Stimulated activated CD4-positive, alpha-beta T cell treated with anti-CD3 and anti-CD28 coated beads, Interleukin-1b, Interleukin-23, amount 100 ng/mL, for 48 hours (primary cell): ENCODE measurements at regions not wholly inside any gene's neighbourhood (a gene's known extent, or its start where the extent isn't known, plus 50 kb on each side); places are given as distances from the start of the nearest gene placed in this dataset.
"Not testable (repeated sequence)": the region's sequence is repeated elsewhere in the genome, so short reads cannot be mapped to it uniquely, and the experiment has no call there.

ENCODE experiments used
- DNase-seq: peaks from one replicate; pipeline ENCODE4 v3.0.0-alpha.2; 2020

- no peak for DNase-seq
Measured at GRCh38 chr3:182000447-182000846, 288.7 kb downstream of the SOX2 start.

- no peak for DNase-seq
Measured at GRCh38 chr3:182005219-182005618, 293.5 kb downstream of the SOX2 start.

- no peak for DNase-seq
Measured at GRCh38 chr3:182005701-182006100, 294.0 kb downstream of the SOX2 start.

- no peak for DNase-seq
Measured at GRCh38 chr3:182006431-182006830, 294.7 kb downstream of the SOX2 start.

- DNase-seq = no peak
Measured at GRCh38 chr3:182007441-182007840, 295.7 kb downstream of the SOX2 start.

- DNase-seq = no peak
Measured at GRCh38 chr3:182018361-182018760, 306.6 kb downstream of the SOX2 start.

GRCh38 chr3:182019926-182020325 is 308.2 kb downstream of the SOX2 start:
- no peak for DNase-seq

- no peak for DNase-seq
Measured at GRCh38 chr3:182023843-182024242, 312.1 kb downstream of the SOX2 start.

- DNase-seq = no peak
Measured at GRCh38 chr3:182027366-182027765, 315.6 kb downstream of the SOX2 start.

GRCh38 chr3:182028081-182028480 is 316.4 kb downstream of the SOX2 start:
- no peak for DNase-seq

GRCh38 chr3:182034231-182034630 is 322.5 kb downstream of the SOX2 start:
- not testable (repeated sequence) for DNase-seq

- DNase-seq = no peak
Measured at GRCh38 chr3:182035324-182035723, 323.6 kb downstream of the SOX2 start.

- DNase-seq = no peak
Measured at GRCh38 chr3:182036382-182036781, 324.7 kb downstream of the SOX2 start.

GRCh38 chr3:182041668-182042291 is 330.1 kb downstream of the SOX2 start:
- no peak for DNase-seq

- no peak for DNase-seq
Measured at GRCh38 chr3:182045736-182046135, 334.0 kb downstream of the SOX2 start.

GRCh38 chr3:182046166-182046764 is 334.5 kb downstream of the SOX2 start:
- DNase-seq = no peak

- DNase-seq = no peak
Measured at GRCh38 chr3:182050932-182051331, 339.2 kb downstream of the SOX2 start.

GRCh38 chr3:182052332-182052731 is 340.6 kb downstream of the SOX2 start:
- no peak for DNase-seq

GRCh38 chr3:182052757-182053156 is 341.0 kb downstream of the SOX2 start:
- DNase-seq = no peak

GRCh38 chr3:182058488-182058887 is 346.8 kb downstream of the SOX2 start:
- DNase-seq = no peak

GRCh38 chr3:182063742-182064141 is 352.0 kb downstream of the SOX2 start:
- no peak for DNase-seq

- DNase-seq = no peak
Measured at GRCh38 chr3:182067423-182067822, 355.7 kb downstream of the SOX2 start.

GRCh38 chr3:182078316-182078715 is 366.6 kb downstream of the SOX2 start:
- no peak for DNase-seq

GRCh38 chr3:182078929-182079328 is 367.2 kb downstream of the SOX2 start:
- DNase-seq = no peak

GRCh38 chr3:182081096-182081495 is 369.4 kb downstream of the SOX2 start:
- DNase-seq = no peak
